Testis (tissue), 2 donors: ENCODE measurements at regions not wholly inside any gene's neighbourhood (a gene's known extent, or its start where the extent isn't known, plus 50 kb on each side); places are given as distances from the start of the nearest gene placed in this dataset.

Experiments
- DNase-seq: peaks from one replicate; pipeline ENCODE4 v3.0.0-alpha.2; 2019
- H3K27ac ChIP-seq, 2 donors: fragments of 200-600 bp; sonication (generic); one replicate each; pipeline ENCODE4 v1.5.1; 2019
- H3K27me3 ChIP-seq: fragments of 200-600 bp; sonication (generic); one replicate; pipeline ENCODE4 v1.5.1; 2019
- H3K36me3 ChIP-seq: fragments of 200-600 bp; sonication (generic); one replicate; pipeline ENCODE4 v1.5.1; 2017; ENCODE audit warnings: low read depth; ENCODE audit errors: missing control alignments
- H3K4me1 ChIP-seq: fragments of 200-600 bp; sonication (generic); one replicate; pipeline ENCODE4 v1.5.1; 2019
- H3K4me3 ChIP-seq, 2 donors: fragments of 200-600 bp; sonication (generic); one replicate each; pipeline ENCODE4 v1.5.1; 2017 to 2019
- H3K9me3 ChIP-seq: fragments of 200-600 bp; sonication (generic); one replicate; pipeline ENCODE4 v1.5.1; 2017
- POLR2A ChIP-seq: fragments of 450-650 bp; IDR thresholded peaks from one replicate; pipeline ENCODE4 v1.6.1; 2017; ENCODE audit warnings: antibody characterized with exemption, mild to moderate bottlenecking, moderate library complexity
- WGBS, 2 donors: methylation state at CpG; one replicate each; pipeline ENCODE4 v1.1.5; 2018; 5-methylcytosine and 5-hydroxymethylcytosine counted together
- intact Hi-C: fragments of 100-400 bp; cut with DNase I; formaldehyde crosslinking; loops from one replicate; pipeline ENCODE4 v1.15.1; 2023; ENCODE audit warnings: low total_unique reads
- TF ChIP-seq, protein P1 (sequence below), 3 experiments: fragments of 450-650 bp in 2 of 3; fragments of 200-600 bp in 1 of 3; sonication (generic) in 1 of 3; IDR thresholded peaks; one replicate each; pipeline ENCODE4 v1.5.1; 2016 to 2019; ENCODE audit warnings: antibody characterized with exemption in 3 of 3, mild to moderate bottlenecking in 2 of 3, moderate library complexity in 1 of 3

DNA sequence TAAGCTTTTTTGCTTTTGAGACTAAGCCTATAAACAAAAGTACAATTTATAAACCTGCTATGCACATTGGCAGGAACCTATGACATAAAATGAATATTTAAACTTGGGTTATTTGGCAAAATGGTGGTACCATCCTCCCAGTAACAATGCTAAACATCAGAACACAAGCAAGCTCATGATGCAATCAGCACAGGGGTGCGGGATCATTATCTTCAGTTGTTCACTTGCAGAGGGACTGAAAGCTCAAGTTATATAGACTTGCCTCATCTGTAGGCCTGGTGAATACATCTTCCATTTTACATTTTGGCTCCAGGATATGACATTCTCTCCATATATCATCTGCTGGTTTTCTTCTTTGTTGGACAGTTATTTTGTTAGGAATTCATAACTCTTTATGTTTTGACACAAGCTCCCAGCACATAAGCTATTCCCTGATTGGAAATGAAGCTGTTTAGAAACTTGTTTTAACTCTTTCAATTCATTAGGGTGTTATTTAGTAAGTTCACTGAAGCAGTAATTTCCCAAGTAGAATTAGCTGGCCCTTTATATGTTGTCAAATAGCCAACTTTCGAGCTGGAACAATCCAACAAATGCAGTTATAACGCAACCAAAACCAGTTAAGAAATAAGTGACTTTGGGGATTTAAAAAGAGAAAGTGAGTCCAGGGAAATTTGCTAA lies 124.7 kb upstream of the LIFR start:
- Histone ChIP-seq H3K27ac (no peak overlapping the region), H3K4me1 (no peaks in the 10 kb centered on the region), H3K4me3 (no peak overlapping the region), H3K36me3 (no peaks in the 10 kb centered on the region), H3K27me3 (no peaks in the 10 kb centered on the region), H3K9me3 (no peaks in the 10 kb centered on the region)
- DNase-seq, result no peak
- 75 to 76% methylated on average over 3 of the region's 3 CpGs for WGBS, 2 donors
- TF ChIP-seq, protein P1, sequence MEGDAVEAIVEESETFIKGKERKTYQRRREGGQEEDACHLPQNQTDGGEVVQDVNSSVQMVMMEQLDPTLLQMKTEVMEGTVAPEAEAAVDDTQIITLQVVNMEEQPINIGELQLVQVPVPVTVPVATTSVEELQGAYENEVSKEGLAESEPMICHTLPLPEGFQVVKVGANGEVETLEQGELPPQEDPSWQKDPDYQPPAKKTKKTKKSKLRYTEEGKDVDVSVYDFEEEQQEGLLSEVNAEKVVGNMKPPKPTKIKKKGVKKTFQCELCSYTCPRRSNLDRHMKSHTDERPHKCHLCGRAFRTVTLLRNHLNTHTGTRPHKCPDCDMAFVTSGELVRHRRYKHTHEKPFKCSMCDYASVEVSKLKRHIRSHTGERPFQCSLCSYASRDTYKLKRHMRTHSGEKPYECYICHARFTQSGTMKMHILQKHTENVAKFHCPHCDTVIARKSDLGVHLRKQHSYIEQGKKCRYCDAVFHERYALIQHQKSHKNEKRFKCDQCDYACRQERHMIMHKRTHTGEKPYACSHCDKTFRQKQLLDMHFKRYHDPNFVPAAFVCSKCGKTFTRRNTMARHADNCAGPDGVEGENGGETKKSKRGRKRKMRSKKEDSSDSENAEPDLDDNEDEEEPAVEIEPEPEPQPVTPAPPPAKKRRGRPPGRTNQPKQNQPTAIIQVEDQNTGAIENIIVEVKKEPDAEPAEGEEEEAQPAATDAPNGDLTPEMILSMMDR (IDR thresholded peaks at IDR 0.05), result no peak
- TF ChIP-seq POLR2A, result no peak
- intact Hi-C loops, result no loop called here

- H3K4me3 ChIP-seq, result no peak overlapping the region
- intact Hi-C loops, result no loop called here
- TF ChIP-seq POLR2A, result no peak
- TF ChIP-seq, protein P1 (IDR thresholded peaks at IDR 0.05), result no peak
- H3K4me1 ChIP-seq, result no peaks in the 10 kb centered on the region
- H3K27ac ChIP-seq, result no peak overlapping the region
- no peak for DNase-seq
- no peaks in the 10 kb centered on the region for H3K9me3 ChIP-seq
- no peaks in the 10 kb centered on the region for H3K36me3 ChIP-seq
- H3K27me3 ChIP-seq, result no peaks in the 10 kb centered on the region
- 60 to 65% methylated on average over 6 of the region's 6 CpGs for WGBS, 2 donors
Observed at GRCh38 chr5:38681966-38682365, 125.5 kb upstream of the LIFR start.

DNA sequence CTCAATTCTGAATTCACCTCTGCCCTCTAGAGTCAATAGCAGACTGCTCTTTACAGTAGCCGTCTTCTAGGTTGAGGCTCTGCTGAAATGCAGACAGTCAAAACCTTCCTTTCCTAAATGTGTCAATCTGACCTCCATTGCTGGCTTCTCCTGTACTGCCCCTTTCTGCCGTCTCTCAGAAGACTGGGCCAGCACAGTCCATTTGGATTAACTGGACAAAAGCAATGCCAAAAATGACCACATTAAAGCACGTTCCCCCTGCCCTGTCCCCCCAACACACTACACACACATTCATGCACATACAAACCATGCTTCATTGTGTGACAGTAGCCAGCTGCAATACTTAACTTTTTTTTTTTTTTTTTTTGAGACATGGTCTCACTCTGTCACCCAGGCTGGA lies 130.2 kb upstream of the LIFR start:
- no peak for DNase-seq
- no peaks in the 10 kb centered on the region for H3K4me1 ChIP-seq
- H3K27ac ChIP-seq, result no peak overlapping the region
- intact Hi-C loops, result no loop called here
- no peaks in the 10 kb centered on the region for H3K36me3 ChIP-seq
- H3K9me3 ChIP-seq, result no peaks in the 10 kb centered on the region
- no peaks in the 10 kb centered on the region for H3K27me3 ChIP-seq
- no peak overlapping the region for H3K4me3 ChIP-seq
- no peak for TF ChIP-seq POLR2A
- TF ChIP-seq, protein P1 (IDR thresholded peaks at IDR 0.05), result no peak
- WGBS, 2 donors, result 78 to 92% methylated on average over 3 of the region's 3 CpGs

- Histone ChIP-seq H3K9me3 (no peaks in the 10 kb centered on the region), H3K27ac (no peak overlapping the region), H3K36me3 (no peaks in the 10 kb centered on the region), H3K4me3 (no peak overlapping the region), H3K27me3 (no peaks in the 10 kb centered on the region), H3K4me1 (peaks cover 5% of the 10 kb centered on the region)
- WGBS, 2 donors, result 87 to 88% methylated on average over 4 of the region's 4 CpGs
- DNase-seq, result no peak
- intact Hi-C loops, result no loop called here
- TF ChIP-seq POLR2A, result no peak
- TF ChIP-seq, protein P1 (IDR thresholded peaks at IDR 0.05), result no peak
Observed at GRCh38 chr5:38692346-38692745, 135.9 kb upstream of the LIFR start.
